ENCODE measurements at regions not wholly inside any gene's neighbourhood (a gene's known extent, or its start where the extent isn't known, plus 50 kb on each side); places are given as distances from the start of the nearest gene placed in this dataset.

GRCh38 chr14:100664231-100664630, 62.5 kb upstream of the DLK1 start:
- Histone ChIP-seq H3K4me3 (no peak overlapping the region), H3K27ac (no peak overlapping the region), H3K36me3 (no peaks in the 10 kb centered on the region), H3K9me3 (no peaks in the 10 kb centered on the region), H3K4me1 (peaks cover 21% of the 10 kb centered on the region), H3K27me3 (ENCODE audit: low read depth) (no peaks in the 10 kb centered on the region)
- intact Hi-C loops (cut with DNase I): no loop called here
- no peak for DNase-seq
- ATAC-seq: no peak
- no peak for TF ChIP-seq CTCF (IDR thresholded peaks at IDR 0.05)

- Histone ChIP-seq H3K4me1 (peaks cover 28% of the 10 kb centered on the region), H3K9me3 (no peaks in the 10 kb centered on the region), H3K27me3 (ENCODE audit: low read depth) (no peaks in the 10 kb centered on the region), H3K36me3 (no peaks in the 10 kb centered on the region), H3K4me3 (no peak overlapping the region), H3K27ac (no peak overlapping the region)
- no peak for TF ChIP-seq CTCF (IDR thresholded peaks at IDR 0.05)
- intact Hi-C loops (cut with DNase I): no loop called here
- ATAC-seq (no peak), DNase-seq (no peak)
Observed at GRCh38 chr14:100664841-100665510, 61.7 kb upstream of the DLK1 start.

GRCh38 chr14:100665511-100666032, 61.1 kb upstream of the DLK1 start:
- ATAC-seq: no peak

GRCh38 chr14:100666403-100666802, 60.3 kb upstream of the DLK1 start:
- no peaks in the 10 kb centered on the region for H3K36me3 ChIP-seq
- peaks cover 36% of the 10 kb centered on the region for H3K4me1 ChIP-seq
- H3K4me3 ChIP-seq: no peak overlapping the region
- ATAC-seq (no peak), DNase-seq (no peak)
- no peak overlapping the region for H3K27ac ChIP-seq
- no peak for TF ChIP-seq CTCF (IDR thresholded peaks at IDR 0.05)
- H3K9me3 ChIP-seq: no peaks in the 10 kb centered on the region
- peaks cover 3% of the 10 kb centered on the region for H3K27me3 ChIP-seq (ENCODE audit: low read depth)
- intact Hi-C loops (cut with DNase I): no loop called here

More at GRCh38 chr14:100665511-100666032, 61.1 kb upstream of the DLK1 start:
- Histone ChIP-seq H3K27ac (no peak overlapping the region), H3K36me3 (no peaks in the 10 kb centered on the region), H3K4me1 (peaks cover 34% of the 10 kb centered on the region), H3K9me3 (no peaks in the 10 kb centered on the region), H3K27me3 (ENCODE audit: low read depth) (no peaks in the 10 kb centered on the region), H3K4me3 (no peak overlapping the region)
- no peak for TF ChIP-seq CTCF (IDR thresholded peaks at IDR 0.05)
- no peak for DNase-seq
- intact Hi-C loops (cut with DNase I): no loop called here

GRCh38 chr14:100666851-100667250, 59.8 kb upstream of the DLK1 start:
- no peak for DNase-seq
- Histone ChIP-seq H3K27me3 (ENCODE audit: low read depth) (peaks cover 6% of the 10 kb centered on the region), H3K27ac (no peak overlapping the region), H3K4me1 (peaks cover 36% of the 10 kb centered on the region), H3K4me3 (no peak overlapping the region), H3K36me3 (no peaks in the 10 kb centered on the region), H3K9me3 (no peaks in the 10 kb centered on the region)
- no peak for TF ChIP-seq CTCF (IDR thresholded peaks at IDR 0.05)
- no peak for ATAC-seq
- intact Hi-C loops (cut with DNase I): no loop called here

All from lower lobe of right lung (tissue), 2 donors.